Panc1 (cell line): ENCODE measurements at regions not wholly inside any gene's neighbourhood (a gene's known extent, or its start where the extent isn't known, plus 50 kb on each side); places are given as distances from the start of the nearest gene placed in this dataset.

Source experiments
- ATAC-seq: fragments of 200-7000 bp; cut with Tn5 transposase; 2 replicates; pipeline ENCODE4 v1.9.1; 2020; ENCODE audit warnings: mild to moderate bottlenecking, moderate library complexity
- BruUV-seq: library from RNA; stranded (reverse); fragments of 400-500 nt; replicated peaks from 2 replicates; lab custom pipeline; 2021; lab: Mats Ljungman, UMichigan
- CTCF ChIA-PET: fragments of 300-600 bp; sonication (Branson Sonifier 250); formaldehyde crosslinking; loops from one replicate; lab custom pipeline; 2022; ENCODE audit warnings: antibody characterized with exemption; lab: Charles Lee
- POLR2A ChIA-PET: fragments of 300-600 bp; sonication (Branson Sonifier 250); formaldehyde crosslinking; loops from one replicate; lab custom pipeline; 2022; ENCODE audit warnings: antibody characterized with exemption; lab: Charles Lee
- DNase-seq: peaks from one replicate; pipeline ENCODE4 v3.0.0-alpha.2; 2010; ENCODE audit warnings: low read depth, low spot score
- H3K27ac ChIP-seq: 2 replicates; pipeline ENCODE4 v1.5.1; 2011; ENCODE audit warnings: mild to moderate bottlenecking, low read length, inconsistent platforms
- H3K27me3 ChIP-seq: fragments of 200-500 bp; sonication (Bioruptor generic); 2 replicates; pipeline ENCODE4 v1.6.0; 2014; ENCODE audit warnings: low read length, inconsistent platforms; ENCODE audit not compliant: control insufficient read depth, insufficient read depth
- H3K36me3 ChIP-seq: fragments of 200-500 bp; sonication (Bioruptor generic); 2 replicates; pipeline ENCODE4 v1.5.1; 2014; ENCODE audit warnings: inconsistent platforms, mild to moderate bottlenecking, low read length, moderate library complexity; ENCODE audit not compliant: control insufficient read depth, insufficient read depth
- H3K4me1 ChIP-seq: 2 replicates; pipeline ENCODE4 v1.5.1; 2011; ENCODE audit warnings: inconsistent platforms, mild to moderate bottlenecking, low read length, moderate library complexity; ENCODE audit not compliant: control insufficient read depth, insufficient read depth
- H3K4me3 ChIP-seq, 2 experiments: 2 replicates each; pipeline ENCODE4 v1.5.1; 2011 to 2012; ENCODE audit warnings: low read depth in 2 of 2, low read length in 2 of 2, mild to moderate bottlenecking in 2 of 2, inconsistent platforms in 1 of 2, moderate library complexity in 1 of 2
- H3K9me3 ChIP-seq: fragments of 200-500 bp; sonication (Bioruptor generic); 2 replicates; pipeline ENCODE4 v1.5.1; 2014; ENCODE audit warnings: low read depth, mild to moderate bottlenecking, inconsistent platforms, low read length, moderate library complexity; ENCODE audit not compliant: control insufficient read depth, insufficient read depth
- CTCF ChIP-seq: fragments of 450-650 bp; IDR thresholded peaks from 2 replicates; pipeline ENCODE4 v1.5.1; 2017; ENCODE audit warnings: mild to moderate bottlenecking
- POLR2AphosphoS5 ChIP-seq: IDR thresholded peaks from 2 replicates; pipeline ENCODE4 v1.6.1; 2012; ENCODE audit warnings: mild to moderate bottlenecking, low read depth, low read length, moderate library complexity
- REST ChIP-seq, 2 experiments: IDR thresholded peaks; 2 replicates each; pipeline ENCODE4 v1.6.1; 2011 to 2012; ENCODE audit warnings: low read depth in 2 of 2, control low read depth in 1 of 2, low read length in 1 of 2, mild to moderate bottlenecking in 1 of 2, moderate library complexity in 1 of 2; ENCODE audit not compliant: insufficient read depth in 1 of 2
- SIN3A ChIP-seq: IDR thresholded peaks from 2 replicates; pipeline ENCODE4 v1.6.1; 2012; ENCODE audit warnings: low read depth, mild to moderate bottlenecking, low read length, moderate library complexity, borderline replicate concordance; ENCODE audit not compliant: insufficient read depth
- TCF7L2 ChIP-seq: IDR thresholded peaks from 2 replicates; pipeline ENCODE4 v1.6.1; 2011; ENCODE audit warnings: mild to moderate bottlenecking, low read depth, low read length, inconsistent platforms
- in situ Hi-C: cut with HindIII; loops from 2 replicates; pipeline ENCODE4 v1.10.0; 2016; ENCODE audit warnings: low sequenced_read_pairs, low pct_unique_long_range_greater_than_20kb
- intact Hi-C: fragments of 100-400 bp; cut with micrococcal nuclease; formaldehyde crosslinking; loops from one replicate; pipeline ENCODE4 v1.10.0; 2022; ENCODE audit not compliant: unreplicated experiment

- TF ChIP-seq POLR2AphosphoS5 (no peak), REST (IDR thresholded peaks at IDR 0.05; ENCODE audit: insufficient read depth in 1 of 2, low read depth in 2 of 2, low read length in 1 of 2) (no peak), CTCF (no peak), SIN3A (no peak), TCF7L2 (no peak)
- intact Hi-C loops (no loop called here), in situ Hi-C loops (no loop called here)
- ATAC-seq = no peak
- POLR2A ChIA-PET = no interaction called here
- H3K27ac ChIP-seq = no peak overlapping the region
- DNase-seq = no peak
- H3K36me3 ChIP-seq = no peaks in the 10 kb centered on the region
- no peaks in the 10 kb centered on the region for H3K9me3 ChIP-seq
- no TSS peak for BruUV-seq
- CTCF ChIA-PET = no interaction called here
- no peaks in the 10 kb centered on the region for H3K27me3 ChIP-seq
- no peaks in the 10 kb centered on the region for H3K4me1 ChIP-seq
- H3K4me3 ChIP-seq = no peak overlapping the region
Observed at GRCh38 chr3:187522890-187523289, 147.3 kb downstream of the SST start.

- no peaks in the 10 kb centered on the region for H3K9me3 ChIP-seq
- H3K4me3 ChIP-seq = no peak overlapping the region
- intact Hi-C loops = no loop called here
- H3K27ac ChIP-seq = no peak overlapping the region
- CTCF ChIA-PET = no interaction called here
- ATAC-seq (no peak), DNase-seq (no peak)
- POLR2A ChIA-PET = no interaction called here
- no peaks in the 10 kb centered on the region for H3K27me3 ChIP-seq
- H3K36me3 ChIP-seq = no peaks in the 10 kb centered on the region
- BruUV-seq = no TSS peak
- no peaks in the 10 kb centered on the region for H3K4me1 ChIP-seq
- TF ChIP-seq REST (IDR thresholded peaks at IDR 0.05; ENCODE audit: insufficient read depth in 1 of 2, low read depth in 2 of 2, low read length in 1 of 2) = no peak
- TF ChIP-seq POLR2AphosphoS5 = no peak
- TF ChIP-seq SIN3A = no peak
- TF ChIP-seq TCF7L2 = no peak
- TF ChIP-seq CTCF = no peak
- in situ Hi-C loops = no loop called here
Observed at GRCh38 chr3:187522293-187522692, 147.9 kb downstream of the SST start.
